ENCODE measurements at regions not wholly inside any gene's neighbourhood (a gene's known extent, or its start where the extent isn't known, plus 50 kb on each side); places are given as distances from the start of the nearest gene placed in this dataset.

DNA sequence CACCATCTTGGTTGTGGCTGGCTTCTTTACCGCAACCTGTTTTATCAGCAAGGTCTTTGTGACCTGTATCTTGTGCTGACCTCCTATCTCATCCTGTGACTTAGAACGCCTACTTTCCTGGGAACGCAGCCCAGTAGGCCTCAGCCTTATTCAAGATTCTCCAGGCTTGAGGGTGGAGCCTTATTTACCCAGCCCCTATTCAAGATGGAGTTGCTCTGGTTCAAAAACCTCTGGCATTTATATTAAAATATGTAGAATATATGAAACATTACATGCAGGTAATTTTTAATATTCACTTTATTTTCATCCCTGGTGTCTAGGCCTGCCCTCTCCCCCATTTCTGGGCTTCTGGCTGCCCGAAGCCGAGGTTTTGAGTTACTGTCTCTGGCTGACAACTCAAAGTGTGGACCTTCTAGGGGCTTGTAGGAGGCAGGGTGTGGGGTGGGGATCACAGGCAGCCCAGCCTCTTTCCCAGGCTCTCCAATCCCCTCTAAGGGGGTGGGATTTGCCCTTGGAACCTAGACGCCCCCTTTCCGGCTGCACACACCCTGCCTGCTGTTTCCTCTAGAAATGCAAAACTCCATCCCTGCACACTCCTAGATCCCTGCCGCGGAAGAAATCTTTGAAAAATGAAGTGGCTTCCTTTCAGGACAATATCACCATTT, 152.0 kb downstream of the KCNJ12 start:
- TF ChIP-seq, protein P1, sequence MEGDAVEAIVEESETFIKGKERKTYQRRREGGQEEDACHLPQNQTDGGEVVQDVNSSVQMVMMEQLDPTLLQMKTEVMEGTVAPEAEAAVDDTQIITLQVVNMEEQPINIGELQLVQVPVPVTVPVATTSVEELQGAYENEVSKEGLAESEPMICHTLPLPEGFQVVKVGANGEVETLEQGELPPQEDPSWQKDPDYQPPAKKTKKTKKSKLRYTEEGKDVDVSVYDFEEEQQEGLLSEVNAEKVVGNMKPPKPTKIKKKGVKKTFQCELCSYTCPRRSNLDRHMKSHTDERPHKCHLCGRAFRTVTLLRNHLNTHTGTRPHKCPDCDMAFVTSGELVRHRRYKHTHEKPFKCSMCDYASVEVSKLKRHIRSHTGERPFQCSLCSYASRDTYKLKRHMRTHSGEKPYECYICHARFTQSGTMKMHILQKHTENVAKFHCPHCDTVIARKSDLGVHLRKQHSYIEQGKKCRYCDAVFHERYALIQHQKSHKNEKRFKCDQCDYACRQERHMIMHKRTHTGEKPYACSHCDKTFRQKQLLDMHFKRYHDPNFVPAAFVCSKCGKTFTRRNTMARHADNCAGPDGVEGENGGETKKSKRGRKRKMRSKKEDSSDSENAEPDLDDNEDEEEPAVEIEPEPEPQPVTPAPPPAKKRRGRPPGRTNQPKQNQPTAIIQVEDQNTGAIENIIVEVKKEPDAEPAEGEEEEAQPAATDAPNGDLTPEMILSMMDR (IDR thresholded peaks at IDR 0.05; ENCODE audit: control extremely low read depth in 1 of 3, insufficient read depth in 1 of 3, low read depth in 1 of 3, low read length in 3 of 3): no peak
- no peak for TF ChIP-seq POLR2A (IDR thresholded peaks at IDR 0.05; ENCODE audit: control extremely low read depth in 1 of 2, low read depth in 2 of 2, low read length in 2 of 2)
- TF ChIP-seq SIX5 (IDR thresholded peaks at IDR 0.05; ENCODE audit: low read depth, low read length): no peak
- TF ChIP-seq, protein P2, sequence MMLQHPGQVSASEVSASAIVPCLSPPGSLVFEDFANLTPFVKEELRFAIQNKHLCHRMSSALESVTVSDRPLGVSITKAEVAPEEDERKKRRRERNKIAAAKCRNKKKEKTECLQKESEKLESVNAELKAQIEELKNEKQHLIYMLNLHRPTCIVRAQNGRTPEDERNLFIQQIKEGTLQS (IDR thresholded peaks at IDR 0.05; ENCODE audit: insufficient read depth, low read depth, low read length): no peak
- no peak for TF ChIP-seq BACH1 (IDR thresholded peaks at IDR 0.05; ENCODE audit: low read length)
- TF ChIP-seq, protein P3, sequence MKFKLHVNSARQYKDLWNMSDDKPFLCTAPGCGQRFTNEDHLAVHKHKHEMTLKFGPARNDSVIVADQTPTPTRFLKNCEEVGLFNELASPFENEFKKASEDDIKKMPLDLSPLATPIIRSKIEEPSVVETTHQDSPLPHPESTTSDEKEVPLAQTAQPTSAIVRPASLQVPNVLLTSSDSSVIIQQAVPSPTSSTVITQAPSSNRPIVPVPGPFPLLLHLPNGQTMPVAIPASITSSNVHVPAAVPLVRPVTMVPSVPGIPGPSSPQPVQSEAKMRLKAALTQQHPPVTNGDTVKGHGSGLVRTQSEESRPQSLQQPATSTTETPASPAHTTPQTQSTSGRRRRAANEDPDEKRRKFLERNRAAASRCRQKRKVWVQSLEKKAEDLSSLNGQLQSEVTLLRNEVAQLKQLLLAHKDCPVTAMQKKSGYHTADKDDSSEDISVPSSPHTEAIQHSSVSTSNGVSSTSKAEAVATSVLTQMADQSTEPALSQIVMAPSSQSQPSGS (IDR thresholded peaks at IDR 0.05; ENCODE audit: low read length): no peak
- no peak for TF ChIP-seq SP1 (IDR thresholded peaks at IDR 0.05; ENCODE audit: low read depth, low read length)
- TF ChIP-seq BCL11A (IDR thresholded peaks at IDR 0.05; ENCODE audit: low read depth in 2 of 2, low read length in 2 of 2): no peak
- no peak for TF ChIP-seq CHD2 (IDR thresholded peaks at IDR 0.05; ENCODE audit: low read length)
- no peak for TF ChIP-seq PHF8 (conservative IDR thresholded peaks at IDR 0.05; ENCODE audit: low read depth, low read length)
- no peak for TF ChIP-seq EP300 (IDR thresholded peaks at IDR 0.05; ENCODE audit: borderline replicate concordance in 1 of 2, low read depth in 2 of 2, low read length in 2 of 2)
- TF ChIP-seq TEAD4 (IDR thresholded peaks at IDR 0.05; ENCODE audit: low read depth, low read length): no peak
- no peak for TF ChIP-seq YY1 (IDR thresholded peaks at IDR 0.05; ENCODE audit: low read depth, low read length)
- no peak for TF ChIP-seq POLR2AphosphoS5 (IDR thresholded peaks at IDR 0.05; ENCODE audit: low read depth, low read length)
